GM12892 (cell line): ENCODE measurements at regions not wholly inside any gene's neighbourhood (a gene's known extent, or its start where the extent isn't known, plus 50 kb on each side); places are given as distances from the start of the nearest gene placed in this dataset.

Experiments
- POLR2A ChIP-seq: IDR thresholded peaks from 2 replicates; pipeline ENCODE4 v1.6.1; 2011; ENCODE audit warnings: low read depth, low read length, control low read depth
- TAF1 ChIP-seq: IDR thresholded peaks from 2 replicates; pipeline ENCODE4 v1.6.1; 2011; ENCODE audit warnings: low read depth, mild to moderate bottlenecking, control low read depth, low read length, borderline replicate concordance

GRCh38 chr1:63023171-63023570, 239.2 kb downstream of the ATG4C start:
- TF ChIP-seq POLR2A: no peak
- TF ChIP-seq TAF1: no peak
